ENCODE measurements at regions not wholly inside any gene's neighbourhood (a gene's known extent, or its start where the extent isn't known, plus 50 kb on each side); places are given as distances from the start of the nearest gene placed in this dataset.

DNA sequence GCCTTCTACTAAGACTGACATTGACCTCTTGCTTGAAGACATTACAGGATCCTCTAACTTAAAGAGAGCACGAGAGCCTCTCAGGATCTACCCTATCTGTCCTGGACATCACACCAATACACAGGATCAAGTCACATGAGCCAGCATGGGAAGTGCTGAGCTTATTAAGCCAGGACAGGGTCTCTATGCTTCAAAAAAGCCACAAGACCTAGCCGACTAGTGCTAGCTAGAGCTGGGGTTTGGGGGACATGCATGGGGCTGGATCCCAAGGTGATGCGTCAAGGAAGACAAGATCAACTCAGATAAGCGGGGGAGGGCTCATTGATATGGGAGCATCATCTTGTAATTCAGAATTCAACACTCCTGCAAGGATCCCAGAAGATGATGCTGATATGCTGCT, 167.2 kb upstream of the TAB2 start:
- no peak for FAIRE-seq

DNA sequence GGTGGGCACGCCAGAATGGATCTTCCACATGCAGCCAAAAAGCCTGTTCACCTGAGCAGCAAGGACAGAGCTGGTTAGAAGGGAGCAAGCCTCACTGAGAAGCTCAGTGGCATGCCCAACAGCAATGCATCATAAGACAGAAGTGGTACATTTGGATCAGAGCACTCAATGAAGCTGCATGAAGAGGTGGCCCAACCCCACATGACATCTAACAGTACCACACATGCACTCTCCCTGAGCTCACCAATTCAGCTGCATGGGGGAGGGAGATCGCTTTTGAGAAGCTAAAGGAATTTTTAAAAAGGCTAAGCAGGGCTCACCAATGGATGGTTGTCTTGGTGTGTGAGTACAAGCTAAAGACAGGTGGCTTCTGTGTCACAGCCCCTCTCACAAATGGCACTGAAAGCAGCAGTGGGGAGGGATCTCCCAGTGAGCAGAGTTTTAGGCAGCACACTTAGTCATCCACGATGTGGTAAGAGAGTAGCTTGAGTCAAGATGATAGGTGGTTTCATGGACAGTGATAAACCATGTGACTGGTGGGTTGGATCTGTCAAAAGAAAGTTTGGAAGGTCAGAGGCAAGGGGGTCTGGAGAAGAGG, 166.6 kb upstream of the TAB2 start:
- FAIRE-seq: no peak

DNA sequence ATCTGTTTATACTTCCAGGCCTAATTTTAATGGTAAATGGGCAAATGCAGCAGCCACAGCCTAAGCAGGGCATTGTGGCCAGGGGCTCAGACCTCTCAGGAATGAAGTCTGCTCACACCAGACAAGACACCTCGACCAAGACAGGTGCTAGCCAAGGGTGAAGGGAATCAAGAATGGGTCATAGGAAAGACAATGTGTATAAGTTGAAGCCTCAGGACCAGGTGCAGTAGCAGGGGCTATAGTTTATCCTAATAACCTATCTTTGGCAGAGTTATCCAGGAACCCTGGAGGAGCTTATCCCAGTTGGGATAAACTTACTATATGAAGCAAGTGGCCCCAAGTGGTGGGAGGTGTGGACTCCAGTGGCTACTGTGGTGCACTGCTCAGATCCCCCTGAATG, 165.0 kb upstream of the TAB2 start:
- no peak for FAIRE-seq

DNA sequence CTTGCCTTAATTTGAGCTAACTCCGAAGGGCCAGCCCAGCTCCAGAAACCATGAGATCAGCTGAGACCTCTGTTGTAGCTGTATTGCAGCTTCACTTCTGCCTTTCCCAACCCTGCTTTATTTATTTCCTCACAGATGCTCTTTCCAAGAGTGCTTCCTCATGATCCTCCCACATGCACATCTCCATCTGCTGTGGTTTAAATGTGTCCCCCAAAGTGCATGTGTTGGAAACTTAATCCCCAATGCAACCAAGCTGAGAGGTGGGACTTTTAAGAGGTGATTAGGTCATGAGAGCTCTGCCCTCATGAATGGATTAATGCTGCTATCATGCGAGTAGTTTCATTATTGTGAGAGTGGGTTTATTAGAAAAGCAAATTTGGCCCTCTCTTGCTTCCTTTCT, 164.4 kb upstream of the TAB2 start:
- FAIRE-seq: no peak

DNA sequence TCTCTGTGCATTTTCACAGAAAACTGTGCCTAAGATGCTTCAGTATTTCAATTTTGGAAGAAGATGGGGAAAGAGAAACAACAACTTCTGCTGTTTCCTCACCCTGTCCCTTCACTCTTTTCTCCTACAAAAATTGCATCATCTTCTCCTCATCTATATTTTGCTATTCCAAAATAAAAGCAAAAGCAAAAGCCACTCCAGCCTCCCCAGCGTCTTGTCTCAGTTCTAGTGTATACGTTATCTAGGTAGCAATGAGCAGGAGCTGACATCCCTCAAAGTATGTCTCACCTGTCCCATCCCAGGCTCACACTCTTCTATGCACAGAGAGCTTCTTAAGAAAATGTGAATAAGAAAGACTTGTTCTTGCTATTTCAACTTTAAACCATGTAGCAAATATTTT, 163.8 kb upstream of the TAB2 start:
- no peak for FAIRE-seq

DNA sequence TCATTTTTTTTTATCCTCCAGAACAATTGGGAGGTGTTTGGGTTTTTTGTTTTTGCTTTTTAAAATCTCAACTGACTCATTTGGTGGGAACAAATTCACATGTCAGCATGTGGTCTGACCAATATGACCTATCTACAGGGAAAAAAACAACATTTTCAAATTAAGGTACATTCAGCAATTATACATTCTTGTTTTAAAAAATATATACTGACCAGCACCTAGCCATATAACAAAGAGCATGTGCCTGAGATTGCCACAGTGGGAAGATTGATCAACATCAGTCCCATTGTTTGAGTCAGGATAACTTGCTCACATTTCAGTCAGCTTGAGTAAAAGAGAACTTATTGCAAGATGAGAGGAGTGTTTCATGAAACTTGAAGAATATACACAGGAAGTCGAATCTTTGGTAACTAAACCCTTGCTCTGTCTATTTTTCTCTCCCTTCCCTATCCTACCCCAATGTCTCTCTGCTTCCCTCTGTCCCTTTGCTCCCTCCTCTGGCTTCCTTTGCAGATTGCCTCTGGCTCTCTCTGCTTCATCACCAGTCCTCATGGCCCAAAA, 163.2 kb upstream of the TAB2 start:
- no peak for FAIRE-seq

DNA sequence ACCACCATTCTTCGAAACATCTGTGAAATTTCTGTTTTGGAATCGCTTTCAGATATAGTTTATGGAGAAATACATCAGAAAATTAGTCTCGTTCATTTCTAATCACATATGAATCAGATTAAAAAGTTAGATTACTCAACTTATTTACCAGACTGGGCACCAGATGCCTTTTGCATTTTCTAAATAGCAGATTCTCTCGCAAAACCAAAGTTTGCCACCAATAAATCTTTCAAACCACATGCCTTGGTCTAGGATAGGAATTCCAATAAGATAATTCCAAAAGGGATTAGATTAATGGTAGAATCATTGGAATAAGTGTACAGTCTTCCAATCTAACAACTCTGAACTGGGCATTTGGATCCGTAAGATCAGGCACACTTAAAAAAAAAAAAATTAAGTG, 160.4 kb upstream of the TAB2 start:
- FAIRE-seq: no peak

DNA sequence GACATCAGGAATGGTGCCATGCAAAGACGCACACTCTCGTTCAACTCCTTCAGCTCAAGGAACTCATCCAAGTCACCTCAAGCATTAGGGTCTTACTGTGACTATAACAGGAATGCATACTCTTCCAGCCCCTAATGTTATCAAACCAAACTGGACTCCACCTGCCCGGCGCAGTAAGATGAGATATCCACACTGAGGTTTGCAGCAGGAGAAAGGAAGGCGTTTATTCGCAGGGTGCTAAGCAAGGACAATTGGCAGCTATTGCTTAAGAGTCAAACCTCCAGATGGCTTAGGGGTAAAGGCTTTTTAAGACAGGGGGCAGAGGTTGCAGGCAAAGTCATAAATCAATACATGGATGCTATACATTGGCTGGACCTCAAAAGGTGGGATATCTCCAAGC, 159.4 kb upstream of the TAB2 start:
- no peak for FAIRE-seq

DNA sequence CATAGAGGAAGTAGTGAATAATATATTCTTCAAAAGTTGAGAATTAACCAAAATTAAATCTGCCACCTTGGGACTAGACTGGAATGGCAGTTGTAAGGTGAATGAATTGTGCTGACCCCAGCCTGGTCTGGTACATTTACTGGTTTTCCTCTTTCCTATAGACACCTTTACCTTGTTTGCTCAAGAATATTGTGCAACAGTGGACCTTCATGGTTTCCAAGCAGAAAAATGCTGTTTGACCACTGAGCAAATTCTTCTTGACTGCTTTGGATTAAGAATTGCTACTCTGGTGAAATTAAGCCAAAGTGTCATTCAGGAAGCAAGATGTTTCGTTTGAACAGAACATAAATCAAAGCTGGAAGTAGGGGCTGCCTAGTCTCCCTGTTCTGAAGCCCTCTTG, 156.6 kb upstream of the TAB2 start:
- FAIRE-seq: no peak

DNA sequence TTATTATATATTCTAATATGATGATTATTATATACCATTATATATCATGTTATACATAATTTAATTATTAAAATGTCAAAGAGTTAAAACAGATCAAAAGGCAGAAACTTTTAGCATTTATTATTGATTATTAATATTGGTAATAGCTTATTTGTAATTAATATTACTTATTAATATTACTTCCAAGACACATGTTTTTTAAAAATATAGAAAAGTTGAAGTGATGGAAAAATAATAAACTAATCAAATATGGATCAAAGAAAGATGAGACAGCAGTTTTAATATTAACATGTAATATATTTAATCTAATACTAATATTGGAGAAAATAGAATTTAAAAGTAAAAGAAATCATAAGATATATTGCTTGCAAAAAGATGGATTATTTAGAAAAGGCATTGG, 154.6 kb upstream of the TAB2 start:
- peak; percentile 7 for FAIRE-seq

DNA sequence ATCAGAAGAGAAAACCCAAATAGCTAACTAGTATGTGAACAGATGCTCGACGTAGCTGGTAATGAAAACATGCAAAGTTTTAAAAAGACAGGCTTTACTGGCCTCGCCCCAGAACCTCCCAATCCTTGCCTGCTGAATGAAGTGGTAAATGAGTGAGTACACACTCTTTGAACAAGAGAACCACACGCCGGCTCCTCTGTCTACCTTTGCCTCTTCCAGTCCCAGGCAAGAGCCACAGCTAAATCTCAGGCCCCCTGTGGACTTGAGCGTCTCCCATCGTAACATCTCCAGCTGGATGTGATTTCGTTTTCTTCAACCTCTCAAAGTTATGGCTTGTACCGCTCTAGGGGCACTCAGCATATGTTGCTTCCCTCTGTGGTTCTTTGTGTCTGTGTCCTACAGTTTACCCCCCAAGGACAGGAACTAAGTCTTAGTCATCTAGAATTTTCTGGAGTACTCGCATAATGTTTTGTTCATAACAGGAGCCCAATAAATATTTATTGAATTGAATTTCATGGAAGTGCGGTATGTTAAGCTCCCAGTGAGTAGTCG, 153.2 kb upstream of the TAB2 start:
- no peak for FAIRE-seq

DNA sequence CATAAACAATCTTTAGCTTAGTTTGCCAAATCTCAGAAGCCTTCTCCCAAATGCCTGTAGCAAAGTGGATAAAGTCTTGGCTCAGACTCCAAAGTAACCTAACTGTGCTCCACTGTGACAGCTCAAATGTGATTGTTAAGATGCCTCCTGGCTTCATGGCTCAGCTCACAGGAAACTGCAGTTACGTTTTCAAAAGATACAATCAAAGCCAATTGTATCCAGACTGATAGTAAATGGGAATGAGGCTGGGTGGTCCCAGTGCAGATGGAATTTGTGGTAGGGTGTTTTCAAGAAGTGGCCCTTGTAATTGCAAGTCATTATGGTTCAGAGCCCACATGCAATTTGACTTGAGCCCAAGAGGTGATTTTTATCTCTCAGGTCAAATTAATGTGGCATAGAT, 151.2 kb upstream of the TAB2 start:
- FAIRE-seq: no peak

DNA sequence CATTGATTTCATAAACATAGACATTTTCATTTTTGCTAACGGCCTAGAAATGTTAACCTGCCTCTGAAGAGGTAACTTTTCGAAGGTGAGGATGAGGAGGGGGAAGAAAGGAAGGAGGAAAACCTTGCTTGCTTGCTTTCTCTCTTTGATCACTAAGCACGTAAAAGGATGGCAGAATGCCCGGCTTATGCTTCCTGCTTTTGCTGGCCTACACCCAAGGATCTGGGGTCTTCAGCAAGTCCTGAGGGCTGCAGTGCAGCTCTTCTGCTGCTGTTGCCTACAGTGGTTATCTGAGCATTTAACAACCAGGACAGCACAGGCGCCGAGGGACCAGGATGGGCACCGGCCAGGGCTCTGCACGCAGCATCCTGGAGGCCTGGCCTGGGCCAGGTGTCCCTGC, 150.8 kb upstream of the TAB2 start:
- no peak for FAIRE-seq

DNA sequence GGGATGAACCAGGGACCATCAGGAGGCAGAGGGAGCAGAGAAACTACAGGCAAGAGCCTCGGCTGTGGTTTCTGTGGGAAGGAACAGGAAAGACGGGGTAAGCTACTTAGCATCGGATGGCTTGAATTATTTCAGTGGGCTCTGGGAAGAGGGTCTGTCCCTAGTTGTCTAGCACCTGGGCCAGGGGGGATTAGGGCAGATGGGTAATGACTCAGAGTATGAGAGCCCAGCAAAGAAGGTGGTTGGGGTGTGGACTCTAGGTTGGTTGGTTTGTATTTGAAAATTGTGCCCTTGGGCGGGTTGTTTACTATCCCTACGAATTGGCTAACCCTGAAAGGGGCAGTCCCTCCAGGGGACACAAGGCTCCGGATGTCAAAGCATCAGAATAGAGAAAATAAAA, 148.5 kb upstream of the TAB2 start:
- FAIRE-seq: no peak

DNA sequence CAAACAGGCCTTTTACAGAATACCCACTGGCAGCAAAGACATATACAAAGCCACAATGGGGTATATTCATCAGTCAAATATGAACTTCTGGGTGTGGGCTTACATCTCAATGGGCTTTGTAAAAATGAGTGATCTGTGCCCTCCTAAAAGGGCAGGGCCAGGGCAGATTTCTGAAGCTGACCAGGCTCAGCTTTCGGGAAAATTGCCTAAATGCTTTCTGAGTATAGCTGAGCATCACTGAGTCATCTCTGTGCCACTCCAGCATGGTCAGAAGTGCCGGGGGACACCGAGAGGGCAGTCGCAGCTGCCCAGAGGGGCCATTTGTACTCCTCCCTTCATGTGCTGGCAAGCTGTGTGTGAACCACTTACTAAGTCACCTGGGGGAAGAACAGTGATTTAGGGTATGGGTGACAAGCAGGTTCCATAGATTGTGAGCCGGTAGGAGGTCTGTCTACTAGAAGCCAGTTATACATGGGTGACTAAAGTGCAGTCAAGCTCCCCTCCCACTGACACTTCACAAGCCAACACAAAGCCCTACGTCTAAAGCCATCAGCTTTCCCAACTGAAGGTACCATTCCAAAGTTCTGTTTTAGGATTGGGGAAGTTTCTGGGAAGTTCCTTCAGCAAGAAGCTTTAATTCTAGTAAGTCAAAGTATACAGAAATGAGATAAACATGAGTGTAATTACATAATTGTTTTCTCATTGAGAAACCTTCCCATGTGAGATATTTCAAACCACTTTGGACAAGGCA, 147.6 kb upstream of the TAB2 start:
- FAIRE-seq: no peak

DNA sequence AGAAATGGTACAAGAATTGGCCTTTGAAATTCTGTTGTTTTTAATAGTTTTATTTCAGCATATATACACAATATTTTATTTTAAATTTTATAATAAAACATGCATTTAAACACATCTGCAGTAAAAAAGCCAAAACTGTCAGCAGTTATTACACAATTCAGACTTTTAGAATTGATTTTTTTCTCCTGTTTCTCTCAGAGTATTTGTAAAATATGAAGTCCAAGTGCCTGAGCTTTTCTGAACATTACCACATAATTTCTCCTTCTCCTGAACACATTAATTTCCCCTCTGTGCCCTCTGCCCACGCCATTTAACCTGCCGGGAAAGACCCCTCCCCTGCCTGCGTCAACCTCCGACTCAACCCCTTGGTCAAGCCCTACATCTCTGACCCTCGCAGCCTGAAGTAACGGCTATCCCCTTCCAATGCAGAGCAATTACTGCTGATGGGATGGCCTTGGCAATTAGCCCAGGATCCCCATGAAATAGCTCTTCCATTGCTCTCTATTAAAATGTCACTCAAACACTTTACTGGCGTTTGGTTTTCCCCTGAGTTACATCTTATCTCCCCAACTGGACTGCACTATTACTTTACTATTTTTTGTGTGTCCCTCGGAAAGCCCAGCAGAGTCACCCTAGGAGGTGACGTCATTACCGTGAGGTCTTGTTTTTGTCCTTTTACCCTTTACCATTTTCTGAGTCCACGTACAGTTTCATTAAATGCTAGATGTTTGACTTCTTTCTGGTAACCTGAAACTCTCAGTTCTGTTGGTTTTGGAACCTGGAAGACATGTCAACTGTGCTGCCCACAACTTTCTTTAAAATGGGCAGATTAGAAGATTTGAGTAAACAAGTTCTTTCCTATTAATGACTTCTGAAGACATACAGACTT, 146.7 kb upstream of the TAB2 start:
- FAIRE-seq: no peak

DNA sequence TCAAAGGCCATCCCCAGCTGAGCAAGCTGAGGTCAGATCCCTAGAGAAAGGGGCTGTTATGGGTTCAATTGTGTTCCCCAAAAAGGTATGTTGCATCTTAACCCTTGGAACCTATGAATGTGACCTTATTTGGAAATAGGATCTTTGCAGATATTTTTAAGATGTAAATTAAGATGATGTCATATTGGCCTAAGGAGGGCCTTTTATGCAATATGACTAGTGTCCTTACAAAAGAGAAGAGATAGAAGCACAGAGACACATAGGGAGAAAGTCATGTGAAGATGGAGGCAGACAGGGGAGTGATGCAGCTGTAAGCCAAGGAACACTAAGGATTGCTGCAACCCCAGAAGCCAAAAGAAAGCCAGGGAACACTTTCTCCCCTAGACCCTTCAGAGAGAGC, 144.3 kb upstream of the TAB2 start:
- no peak for FAIRE-seq

DNA sequence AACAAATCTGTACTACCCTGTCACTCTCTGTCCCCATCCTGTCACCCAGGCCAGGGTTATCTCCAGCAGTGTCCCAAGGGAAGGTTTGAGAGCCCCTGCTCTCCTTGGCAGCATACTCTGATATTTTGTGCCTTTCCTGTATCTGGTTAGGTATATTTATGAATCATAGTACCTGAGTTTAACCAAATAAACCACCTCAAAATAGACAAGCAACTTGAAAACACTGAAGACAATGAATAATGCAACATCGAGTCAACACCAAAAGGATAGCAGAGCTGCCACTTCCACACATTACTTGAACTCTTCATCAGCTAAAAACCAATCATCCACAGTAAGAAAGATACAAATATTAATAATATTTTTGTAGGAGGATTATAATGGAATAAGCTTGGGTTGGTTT, 142.6 kb upstream of the TAB2 start:
- FAIRE-seq: no peak

DNA sequence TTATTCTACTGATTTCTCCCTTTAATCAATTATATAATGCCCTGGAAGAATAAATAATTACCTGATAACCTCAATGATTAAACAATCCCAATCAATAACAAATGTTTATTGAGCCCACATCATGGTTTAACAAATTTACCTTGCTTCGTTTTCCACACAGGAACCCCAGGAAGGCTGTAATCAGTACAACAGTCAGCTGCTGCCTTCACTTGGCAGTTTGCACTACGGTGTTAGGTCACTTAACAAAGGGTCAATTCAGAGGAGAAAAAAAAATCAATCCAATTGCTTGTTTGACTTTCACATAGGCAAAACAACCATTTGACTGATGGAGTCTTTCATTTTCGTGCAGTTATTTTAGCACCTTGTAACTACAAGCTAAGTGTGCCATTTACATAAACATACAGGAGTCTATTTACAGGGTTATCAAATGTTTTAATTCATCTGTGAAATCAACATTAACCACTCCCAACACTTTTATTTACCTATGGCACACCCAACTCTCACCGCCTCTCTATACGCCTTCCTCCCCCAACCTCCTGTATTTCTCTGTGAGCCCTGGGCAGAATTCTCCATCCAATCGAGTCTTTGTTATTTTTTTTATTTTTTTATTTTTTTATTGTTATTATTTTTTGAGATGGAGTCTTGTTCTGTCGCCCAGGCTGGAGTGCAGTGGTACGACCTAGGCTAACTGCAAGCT, 140.4 kb upstream of the TAB2 start:
- FAIRE-seq: no peak

DNA sequence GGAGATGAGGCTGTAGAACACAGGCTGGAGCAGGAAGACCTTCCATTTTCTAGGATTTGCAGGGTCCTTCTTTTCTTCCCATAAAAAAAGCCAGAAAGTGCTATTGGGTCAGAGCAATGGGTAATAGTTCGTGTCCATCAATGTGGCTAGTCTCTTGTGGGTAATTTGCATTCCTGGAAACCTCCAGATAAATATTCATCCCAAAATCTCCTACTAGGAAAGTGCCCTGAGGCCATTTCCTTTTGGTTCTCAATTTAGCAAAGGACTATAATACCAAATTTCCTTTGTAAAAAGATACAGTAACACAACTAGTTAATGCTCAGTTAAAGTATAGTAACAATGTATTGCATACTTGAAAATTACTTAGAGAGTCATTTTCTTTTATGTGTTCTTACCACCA, 138.1 kb upstream of the TAB2 start:
- FAIRE-seq: no peak

DNA sequence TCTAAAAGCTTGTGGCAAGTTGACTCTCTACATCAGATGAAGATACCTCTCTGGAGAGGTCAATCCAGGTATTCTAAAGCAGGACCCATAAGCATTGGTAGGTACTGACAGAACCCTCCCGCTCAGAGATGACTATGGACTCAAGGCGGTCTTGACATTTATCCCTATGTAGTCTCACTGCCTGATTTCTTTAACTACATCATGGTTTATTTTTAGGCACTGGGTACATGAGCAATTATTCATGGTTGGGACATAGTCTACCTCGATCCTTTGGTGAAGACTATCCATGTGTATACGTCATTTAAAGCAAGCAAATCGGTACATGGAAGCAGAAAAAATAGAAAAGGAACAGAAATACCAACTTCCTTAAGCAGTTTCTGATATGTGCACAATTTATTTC, 136.2 kb upstream of the TAB2 start:
- FAIRE-seq: no peak

DNA sequence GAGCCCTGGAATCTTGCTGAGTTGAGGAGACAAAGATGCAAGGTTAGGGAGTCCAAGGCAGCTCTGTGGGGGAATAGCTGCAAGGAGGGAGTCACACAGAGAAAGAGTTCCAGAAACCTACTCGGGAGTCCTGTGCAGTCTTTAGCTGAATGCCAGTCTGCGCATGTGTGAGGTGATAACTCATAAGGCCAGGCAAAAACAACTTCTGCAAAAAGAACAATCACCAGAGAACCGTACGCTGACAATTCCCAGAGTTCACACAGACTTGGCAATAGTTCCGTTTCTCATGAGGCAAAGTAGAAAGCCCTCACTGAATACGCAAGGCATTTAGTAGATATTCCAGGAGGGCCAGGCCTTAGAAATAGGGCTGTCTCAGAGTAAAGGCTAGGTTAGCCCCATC, 135.2 kb upstream of the TAB2 start:
- FAIRE-seq: no peak

DNA sequence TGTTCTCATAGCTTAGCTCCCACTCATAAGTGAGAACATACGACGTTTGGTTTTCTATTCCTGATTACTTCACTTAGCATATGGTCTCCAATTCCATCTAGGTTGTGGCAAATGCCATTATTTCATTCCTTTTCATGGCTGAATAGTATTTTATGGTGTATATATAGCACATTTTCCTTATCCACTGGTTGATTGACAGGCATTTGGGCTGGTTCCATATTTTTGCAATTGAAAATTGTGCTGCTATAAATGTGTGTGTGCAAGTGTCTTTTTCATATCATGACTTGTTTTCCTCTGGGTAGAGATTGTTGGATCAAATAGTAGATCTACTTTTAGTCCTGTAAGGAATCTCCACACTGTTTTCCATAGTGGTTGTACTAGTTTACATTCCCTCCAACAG, 133.0 kb upstream of the TAB2 start:
- FAIRE-seq: no peak

Measured in TTC549 (cell line).